B cell (primary cell): ENCODE measurements at regions not wholly inside any gene's neighbourhood (a gene's known extent, or its start where the extent isn't known, plus 50 kb on each side); places are given as distances from the start of the nearest gene placed in this dataset.

Experiments
- ATAC-seq: fragments of 200-7000 bp; cut with Tn5 transposase; one replicate; pipeline ENCODE4 v1.10.0; 2021; ENCODE audit warnings: low read depth, mild to moderate bottlenecking, moderate number of reproducible peaks, moderate library complexity
- CTCF ChIA-PET: fragments of 350-600 bp; sonication (Branson Sonifier 250); formaldehyde crosslinking; loops from one replicate; lab custom pipeline; 2021; ENCODE audit warnings: antibody characterized with exemption, inconsistent platforms; lab: Charles Lee
- POLR2A ChIA-PET: fragments of 350-600 bp; sonication (Branson Sonifier 250); formaldehyde crosslinking; loops from one replicate; lab custom pipeline; 2021; ENCODE audit warnings: antibody characterized with exemption; lab: Charles Lee
- DNase-seq: peaks from one replicate; pipeline ENCODE4 v3.0.0; 2013
- H2AFZ ChIP-seq: 2 replicates; pipeline ENCODE4 v1.6.1; 2012; ENCODE audit warnings: mild to moderate bottlenecking, low read depth, low read length; ENCODE audit not compliant: insufficient read depth, poor library complexity, severe bottlenecking
- H3K27ac ChIP-seq, 2 donors: 1 replicate in 1 of 2; 2 replicates in 1 of 2; pipeline ENCODE4 v1.5.1; 2012 to 2013; ENCODE audit warnings: low read length in 2 of 2, mild to moderate bottlenecking in 2 of 2, moderate library complexity in 1 of 2
- H3K27me3 ChIP-seq, 4 experiments: fragments of 200-600 bp in 1 of 4; sonication (generic) in 1 of 4; replicated peaks in 1 of 4; 1 replicate in 2 of 4; 2 replicates in 2 of 4; pipeline versions ENCODE4 v1.6.1 to v1.7.0; 2013 to 2016; ENCODE audit warnings: low read length in 3 of 4, mild to moderate bottlenecking in 2 of 4, mixed read lengths in 1 of 4, moderate library complexity in 1 of 4; ENCODE audit not compliant: insufficient read depth in 4 of 4, control insufficient read depth in 3 of 4; ENCODE audit errors: control extremely low read depth in 1 of 4
- H3K36me3 ChIP-seq, 2 experiments: replicated peaks in 1 of 2; 1 replicate in 1 of 2; 2 replicates in 1 of 2; pipeline versions ENCODE4 v1.6.1 to v1.7.1; 2013; ENCODE audit warnings: low read length in 1 of 2; ENCODE audit not compliant: insufficient read depth in 2 of 2, control insufficient read depth in 1 of 2; ENCODE audit errors: control extremely low read depth in 1 of 2, extremely low read depth in 1 of 2
- H3K4me1 ChIP-seq, 2 donors: fragments of 200-600 bp in 1 of 2; sonication (generic) in 1 of 2; 1 replicate in 1 of 2; 2 replicates in 1 of 2; pipeline versions ENCODE4 v1.5.1 to v1.6.1; 2013 to 2017; ENCODE audit warnings: low read length in 2 of 2; ENCODE audit not compliant: control insufficient read depth in 2 of 2, insufficient read depth in 2 of 2
- H3K4me2 ChIP-seq: replicated peaks from 2 replicates; pipeline ENCODE3; 2012; ENCODE audit warnings: mild to moderate bottlenecking, low read depth, low read length; ENCODE audit not compliant: poor library complexity, severe bottlenecking
- H3K4me3 ChIP-seq, 5 experiments: fragments of 200-600 bp in 1 of 5; sonication (generic) in 1 of 5; 1 replicate in 3 of 5; 2 replicates in 2 of 5; pipeline versions ENCODE4 v1.5.1 to v1.7.0; 2011 to 2016; ENCODE audit warnings: low read length in 4 of 5, mild to moderate bottlenecking in 4 of 5, low read depth in 2 of 5, control low read depth in 1 of 5, moderate library complexity in 1 of 5; ENCODE audit not compliant: insufficient read depth in 1 of 5; ENCODE audit errors: control extremely low read depth in 1 of 5, extremely low read depth in 1 of 5
- H3K79me2 ChIP-seq: fragments of 200-600 bp; sonication (generic); one replicate; pipeline ENCODE4 v1.6.0; 2016; ENCODE audit warnings: low read length; ENCODE audit not compliant: control insufficient read depth, insufficient read depth
- H3K9ac ChIP-seq: fragments of 200-600 bp; sonication (generic); 2 replicates; pipeline ENCODE4 v1.6.1; 2017; ENCODE audit warnings: mild to moderate bottlenecking, low read length, moderate library complexity
- H3K9me3 ChIP-seq, 3 donors: one replicate each; pipeline versions ENCODE4 v1.6.1 to v1.7.1; 2013; ENCODE audit warnings: low read length in 2 of 3; ENCODE audit not compliant: control insufficient read depth in 2 of 3, insufficient read depth in 1 of 3; ENCODE audit errors: control extremely low read depth in 1 of 3
- H4K20me1 ChIP-seq: 2 replicates; pipeline ENCODE4 v1.6.0; 2012; ENCODE audit warnings: mild to moderate bottlenecking, low read length; ENCODE audit not compliant: insufficient read depth, control insufficient read depth, poor library complexity, severe bottlenecking
- H3K27ac Mint-ChIP-seq: one replicate; pipeline ENCODE4 v1.8.0; 2021; ENCODE audit warnings: mixed read lengths
- H3K27me3 Mint-ChIP-seq: one replicate; pipeline ENCODE4 v1.8.0; 2021; ENCODE audit warnings: mixed read lengths
- H3K4me1 Mint-ChIP-seq: one replicate; pipeline ENCODE4 v1.8.0; 2021; ENCODE audit warnings: mixed read lengths
- H3K4me3 Mint-ChIP-seq: one replicate; pipeline ENCODE4 v1.8.0; 2021; ENCODE audit warnings: mixed read lengths
- H3K9me3 Mint-ChIP-seq: one replicate; pipeline ENCODE4 v1.8.0; 2022; ENCODE audit warnings: mixed read lengths; ENCODE audit not compliant: insufficient read depth
- EZH2 ChIP-seq: IDR thresholded peaks from 2 replicates; pipeline ENCODE4 v1.6.1; 2012; ENCODE audit warnings: borderline replicate concordance, low read depth, mild to moderate bottlenecking, moderate library complexity, low read length; ENCODE audit not compliant: insufficient read depth, poor library complexity, severe bottlenecking
- whole genome bisulfite sequencing: methylation state at CpG from one replicate; pipeline ENCODE4 v1.1.5; 2013; ENCODE audit warnings: missing lambda C conversion rate; ENCODE audit not compliant: insufficient coverage; 5-methylcytosine and 5-hydroxymethylcytosine counted together
- intact Hi-C: fragments of 100-400 bp; cut with micrococcal nuclease; formaldehyde crosslinking; loops from one replicate; pipeline ENCODE4 v1.10.0; 2022
- TF ChIP-seq, protein P1 (sequence below): fragments of 200-600 bp; IDR thresholded peaks from one replicate; pipeline ENCODE4 v1.8.0; 2022; ENCODE audit warnings: antibody characterized with exemption, mild to moderate bottlenecking

DNA sequence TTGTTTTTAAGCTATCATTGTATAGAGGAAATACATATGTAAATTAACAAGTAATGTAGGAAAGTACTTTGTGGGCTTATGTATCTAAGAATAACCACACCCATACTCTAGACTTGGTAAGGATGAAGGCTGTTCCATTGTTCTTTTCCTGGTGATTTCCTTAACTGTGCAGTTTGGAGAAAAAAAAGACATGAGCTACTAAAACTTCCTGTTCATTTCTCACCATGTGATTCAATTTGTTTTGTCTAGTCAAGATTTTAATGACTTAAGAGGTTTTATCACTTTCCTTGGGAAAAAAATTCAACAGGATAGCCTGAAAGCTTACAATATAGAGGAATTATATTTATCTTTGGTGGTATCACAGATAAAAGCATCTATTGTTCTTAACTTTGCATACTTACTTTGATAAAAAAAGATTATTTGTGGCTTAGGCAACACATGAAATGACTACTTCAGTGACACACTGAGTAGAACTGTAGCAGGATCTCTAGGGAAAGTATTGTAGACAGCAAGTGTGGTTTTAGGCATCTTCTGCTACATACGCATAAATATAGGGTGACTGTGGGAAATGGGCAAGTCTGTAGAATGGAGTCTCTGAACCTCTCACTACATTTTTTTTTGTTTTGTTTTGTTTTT, 80.3 kb downstream of the GJA1 start:
- no peaks in the 10 kb centered on the region for H3K79me2 ChIP-seq
- no peak overlapping the region for H3K4me2 ChIP-seq
- DNase-seq (no peak), ATAC-seq (no peak)
- Mint-ChIP-seq H3K27me3 (no peaks in the 10 kb centered on the region), H3K27ac (no peak overlapping the region), H3K4me3 (no peak overlapping the region), H3K4me1 (no peaks in the 10 kb centered on the region), H3K9me3 (no peaks in the 10 kb centered on the region)
- H3K4me3 ChIP-seq: no peak overlapping the region
- intact Hi-C loops: no loop called here
- WGBS: 100% methylated on average over 1 of the region's 1 CpG
- H3K9me3 ChIP-seq: no peaks in the 10 kb centered on the region
- no peaks in the 10 kb centered on the region for H3K27me3 ChIP-seq
- no peaks in the 10 kb centered on the region for H4K20me1 ChIP-seq
- no peaks in the 10 kb centered on the region for H3K36me3 ChIP-seq
- no peak overlapping the region for H3K27ac ChIP-seq
- H2AFZ ChIP-seq: no peak overlapping the region
- POLR2A ChIA-PET: no interaction called here
- CTCF ChIA-PET: no interaction called here
- TF ChIP-seq, protein P1, sequence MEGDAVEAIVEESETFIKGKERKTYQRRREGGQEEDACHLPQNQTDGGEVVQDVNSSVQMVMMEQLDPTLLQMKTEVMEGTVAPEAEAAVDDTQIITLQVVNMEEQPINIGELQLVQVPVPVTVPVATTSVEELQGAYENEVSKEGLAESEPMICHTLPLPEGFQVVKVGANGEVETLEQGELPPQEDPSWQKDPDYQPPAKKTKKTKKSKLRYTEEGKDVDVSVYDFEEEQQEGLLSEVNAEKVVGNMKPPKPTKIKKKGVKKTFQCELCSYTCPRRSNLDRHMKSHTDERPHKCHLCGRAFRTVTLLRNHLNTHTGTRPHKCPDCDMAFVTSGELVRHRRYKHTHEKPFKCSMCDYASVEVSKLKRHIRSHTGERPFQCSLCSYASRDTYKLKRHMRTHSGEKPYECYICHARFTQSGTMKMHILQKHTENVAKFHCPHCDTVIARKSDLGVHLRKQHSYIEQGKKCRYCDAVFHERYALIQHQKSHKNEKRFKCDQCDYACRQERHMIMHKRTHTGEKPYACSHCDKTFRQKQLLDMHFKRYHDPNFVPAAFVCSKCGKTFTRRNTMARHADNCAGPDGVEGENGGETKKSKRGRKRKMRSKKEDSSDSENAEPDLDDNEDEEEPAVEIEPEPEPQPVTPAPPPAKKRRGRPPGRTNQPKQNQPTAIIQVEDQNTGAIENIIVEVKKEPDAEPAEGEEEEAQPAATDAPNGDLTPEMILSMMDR: no peak
- TF ChIP-seq EZH2: no peak
- no peaks in the 10 kb centered on the region for H3K4me1 ChIP-seq
- no peak overlapping the region for H3K9ac ChIP-seq

DNA sequence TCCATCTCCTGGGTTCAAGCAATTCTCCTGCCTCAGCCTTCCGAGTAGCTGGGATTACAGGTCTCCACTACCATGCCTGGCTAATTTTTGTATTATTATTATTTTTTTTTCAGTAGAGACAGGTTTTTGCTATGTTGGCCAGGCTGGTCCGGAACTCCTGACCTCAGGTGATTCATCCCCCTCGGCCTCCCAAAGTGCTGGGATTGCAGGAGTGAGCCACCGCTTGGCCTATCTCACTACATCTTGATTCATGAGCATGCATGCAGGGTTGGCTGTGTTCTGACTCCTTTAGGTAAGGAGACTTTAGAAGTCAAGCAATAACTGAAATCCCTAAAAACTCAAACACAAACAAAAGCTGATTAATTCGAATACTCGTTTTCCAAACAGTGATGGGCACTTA, 80.9 kb downstream of the GJA1 start:
- Histone ChIP-seq H3K4me2 (no peak overlapping the region), H4K20me1 (no peaks in the 10 kb centered on the region)

More for the DNA sequence above, 80.9 kb downstream of the GJA1 start:
- no peaks in the 10 kb centered on the region for H3K9me3 ChIP-seq
- intact Hi-C loops: no loop called here
- WGBS: 86% methylated on average over 2 of the region's 6 CpGs
- DNase-seq: no peak
- H3K27me3 Mint-ChIP-seq: no peaks in the 10 kb centered on the region
- no peak for ATAC-seq
- POLR2A ChIA-PET: no interaction called here
- no peak for TF ChIP-seq EZH2
- TF ChIP-seq, protein P1: no peak
- H3K27me3 ChIP-seq: no peaks in the 10 kb centered on the region
- H3K9ac ChIP-seq: no peak overlapping the region
- no peak overlapping the region for H2AFZ ChIP-seq
- H3K4me1 Mint-ChIP-seq: no peaks in the 10 kb centered on the region
- no peaks in the 10 kb centered on the region for H3K36me3 ChIP-seq
- no peaks in the 10 kb centered on the region for H3K4me1 ChIP-seq
- no peak overlapping the region for H3K27ac Mint-ChIP-seq
- no peak overlapping the region for H3K27ac ChIP-seq
- no peak overlapping the region for H3K4me3 Mint-ChIP-seq
- H3K79me2 ChIP-seq: no peaks in the 10 kb centered on the region
- no peaks in the 10 kb centered on the region for H3K9me3 Mint-ChIP-seq
- CTCF ChIA-PET: interaction anchor here (0.7 kb wide), 1 partner anchor 22 kb away, joined by 3 read pairs; no protein-coding TSS in a partner anchor
- H3K4me3 ChIP-seq: no peak overlapping the region
